ENCODE measurements at regions not wholly inside any gene's neighbourhood (a gene's known extent, or its start where the extent isn't known, plus 50 kb on each side); places are given as distances from the start of the nearest gene placed in this dataset.
A peak's percentile ranks its signal among the peaks of the same experiment; 100 is the strongest.
"Not testable (repeated sequence)": the region's sequence is repeated elsewhere in the genome, so short reads cannot be mapped to it uniquely, and the experiment has no call there.

DNA sequence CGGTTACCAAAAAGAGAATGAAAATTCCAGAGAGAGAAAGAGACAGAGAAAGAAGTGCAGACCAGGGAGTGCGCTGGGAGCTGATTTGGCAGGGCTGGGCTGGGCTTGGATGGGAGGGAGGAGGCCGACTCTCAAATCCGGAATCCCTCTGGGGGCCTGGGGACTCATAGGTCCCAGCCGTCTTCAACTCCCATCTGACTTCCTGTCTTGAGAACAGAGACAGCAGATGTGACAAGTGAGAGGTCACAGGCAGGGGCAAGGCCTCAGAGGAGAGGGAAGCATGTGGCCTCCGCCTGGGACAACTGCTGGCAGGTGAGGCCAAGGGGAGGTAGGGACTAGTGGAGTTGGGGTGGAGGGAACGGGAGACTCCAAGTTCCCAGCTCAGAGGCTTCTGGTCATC, 172.9 kb downstream of the GOSR1 start:
- H3K27ac Mint-ChIP-seq; H3K9me3 Mint-ChIP-seq; DNase-seq; H3K27me3 Mint-ChIP-seq (ENCODE audit: low read depth in 3 of 3); H3K4me3 Mint-ChIP-seq; H3K36me3 Mint-ChIP-seq: not testable (repeated sequence)
- peaks cover 7 to 13% of the 10 kb centered on the region in 2 donors for H3K4me1 Mint-ChIP-seq

DNA sequence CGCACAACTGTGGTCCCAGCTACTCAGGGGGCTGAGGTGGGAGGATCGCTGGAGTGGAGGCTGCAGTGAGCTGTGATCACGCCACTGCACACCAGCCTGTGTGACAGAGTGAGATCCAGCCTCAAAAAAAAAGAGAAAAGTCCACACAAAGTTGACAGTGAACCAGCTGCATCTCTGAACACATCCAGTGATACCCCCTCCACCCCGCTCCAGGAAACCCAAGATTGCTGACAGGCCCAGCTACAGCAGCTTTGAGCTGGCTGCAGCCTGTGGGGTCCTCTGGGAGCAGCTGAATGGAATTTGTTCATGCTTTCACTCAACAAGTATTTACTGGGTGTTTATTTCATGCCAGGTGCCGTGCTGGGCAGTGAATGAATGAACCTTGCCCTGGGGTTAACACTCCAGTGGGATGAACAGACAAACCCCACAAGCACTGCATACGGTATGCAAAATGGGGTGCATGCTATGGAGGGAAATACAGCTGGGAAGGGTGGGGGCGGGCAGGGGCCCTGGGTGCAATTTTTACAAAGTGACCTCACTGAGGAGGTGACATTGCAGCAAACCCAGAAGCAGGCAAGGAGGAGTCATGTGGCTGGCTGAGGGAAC, 170.9 kb downstream of the GOSR1 start:
- not testable (repeated sequence) for H3K4me3 Mint-ChIP-seq; H3K36me3 Mint-ChIP-seq; H3K27ac Mint-ChIP-seq; DNase-seq; H3K27me3 Mint-ChIP-seq (ENCODE audit: low read depth in 3 of 3); H3K9me3 Mint-ChIP-seq
- H3K4me1 Mint-ChIP-seq, result peaks cover 7 to 13% of the 10 kb centered on the region in 2 donors

DNA sequence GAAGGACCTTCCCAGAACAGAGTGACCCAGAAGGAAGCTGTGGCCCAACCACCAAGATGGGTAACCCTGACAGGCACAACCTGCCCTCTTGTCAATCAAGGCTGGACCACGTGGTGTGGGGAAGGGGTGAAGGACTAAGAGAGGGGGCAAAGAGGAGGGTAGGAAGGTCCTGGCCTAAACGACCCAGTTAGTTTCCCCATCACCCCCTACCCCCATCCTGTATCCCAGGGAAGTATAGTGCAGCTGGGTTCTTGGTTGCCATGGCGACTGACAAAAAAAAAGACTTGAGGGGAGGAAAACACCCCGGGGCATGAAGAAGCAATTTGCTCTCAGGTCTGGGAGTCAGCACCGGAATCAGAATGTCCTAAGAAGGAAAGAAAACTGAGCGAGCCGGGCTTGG, 168.7 kb downstream of the GOSR1 start:
- not testable (repeated sequence) for H3K9me3 Mint-ChIP-seq; H3K4me3 Mint-ChIP-seq; H3K27ac Mint-ChIP-seq; H3K27me3 Mint-ChIP-seq (ENCODE audit: low read depth in 3 of 3); H3K36me3 Mint-ChIP-seq; DNase-seq; H3K4me1 Mint-ChIP-seq

DNA sequence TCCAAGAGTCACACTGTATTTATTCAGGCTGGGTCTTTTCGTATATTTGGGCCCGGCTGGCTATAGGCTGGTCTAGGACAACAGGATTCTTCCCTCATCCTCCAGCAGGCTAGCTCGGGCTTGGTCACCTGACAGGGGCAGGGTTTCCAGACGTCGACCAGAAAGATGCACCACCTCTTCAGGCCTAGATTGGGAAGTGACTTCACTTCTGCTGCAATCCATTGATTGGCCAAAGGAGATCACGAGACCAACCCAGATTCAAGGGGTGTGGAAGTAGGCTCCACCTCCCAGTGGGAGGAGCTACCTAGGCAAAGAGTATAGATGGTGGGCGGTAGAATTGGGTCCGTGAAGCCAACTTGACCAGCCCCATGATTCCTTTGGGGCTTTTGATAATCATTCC, 167.5 kb downstream of the GOSR1 start:
- H3K36me3 Mint-ChIP-seq; H3K4me3 Mint-ChIP-seq; H3K4me1 Mint-ChIP-seq; H3K9me3 Mint-ChIP-seq; H3K27ac Mint-ChIP-seq; H3K27me3 Mint-ChIP-seq (ENCODE audit: low read depth in 3 of 3): not testable (repeated sequence)
- peak in 1 of 3 donors; percentile 22 for DNase-seq

DNA sequence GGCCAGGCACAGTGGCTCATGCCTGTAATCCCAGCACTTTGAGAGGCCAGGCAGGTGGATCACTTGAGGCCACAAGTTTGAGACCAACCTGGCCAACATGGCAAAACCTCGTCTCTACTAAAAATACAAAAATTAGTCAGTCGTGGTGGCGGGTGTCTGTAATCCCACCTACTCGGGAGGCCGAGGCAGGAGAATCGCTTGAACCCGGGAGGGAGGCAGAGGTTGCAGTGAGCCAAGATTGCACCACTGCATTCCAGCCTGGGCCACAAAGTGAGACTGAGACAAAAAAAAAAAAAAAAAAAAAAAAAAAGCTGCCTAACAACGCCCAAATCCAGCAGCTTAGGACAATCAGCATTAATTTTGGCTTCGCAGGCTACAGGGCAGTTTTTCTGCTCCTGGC, 167.1 kb downstream of the GOSR1 start:
- not testable (repeated sequence) for DNase-seq; H3K27ac Mint-ChIP-seq; H3K27me3 Mint-ChIP-seq (ENCODE audit: low read depth in 3 of 3); H3K9me3 Mint-ChIP-seq; H3K4me1 Mint-ChIP-seq; H3K4me3 Mint-ChIP-seq; H3K36me3 Mint-ChIP-seq

DNA sequence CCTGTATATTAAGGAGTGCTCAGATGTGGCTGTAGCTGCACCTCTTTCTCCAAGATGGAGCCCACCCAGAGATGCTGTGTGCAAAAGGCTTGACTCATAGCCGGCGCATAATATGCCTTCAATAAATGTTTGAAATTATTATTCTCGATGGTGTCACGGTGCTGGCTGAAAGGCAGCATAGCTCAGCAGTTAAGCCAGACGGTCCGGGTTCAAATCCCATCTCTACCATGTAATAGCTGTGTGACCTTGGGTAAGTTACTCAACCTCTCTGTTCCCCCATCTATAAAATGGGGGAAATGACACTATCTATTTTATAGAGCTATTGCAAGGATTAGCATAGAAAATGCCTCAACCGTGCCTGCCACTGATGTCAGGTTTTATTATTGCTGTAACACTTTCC, 164.2 kb downstream of the GOSR1 start:
- not testable (repeated sequence) for H3K27me3 Mint-ChIP-seq (ENCODE audit: low read depth in 3 of 3); H3K4me1 Mint-ChIP-seq

DNA sequence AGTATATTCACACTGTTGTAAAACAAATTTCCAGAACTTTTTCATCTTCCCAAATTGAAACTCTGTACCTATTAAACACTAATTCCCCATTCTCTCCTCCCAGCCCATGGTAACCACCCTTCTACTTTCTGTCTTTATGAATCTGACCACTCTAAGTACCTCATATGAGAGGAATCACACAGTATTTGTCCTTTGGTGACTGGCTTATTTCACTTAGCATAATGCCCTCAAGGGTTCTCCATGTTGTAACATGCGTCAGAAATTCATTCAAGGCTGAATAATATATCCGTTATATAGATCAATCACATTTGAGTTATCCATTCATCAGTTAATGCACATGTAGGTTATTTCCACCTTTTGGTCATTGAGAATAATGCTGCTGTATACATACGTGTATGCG, 162.2 kb downstream of the GOSR1 start:
- H3K36me3 Mint-ChIP-seq; H3K27ac Mint-ChIP-seq; H3K27me3 Mint-ChIP-seq (ENCODE audit: low read depth in 3 of 3); H3K4me3 Mint-ChIP-seq; DNase-seq; H3K4me1 Mint-ChIP-seq; H3K9me3 Mint-ChIP-seq: not testable (repeated sequence)

More for the DNA sequence above, 164.2 kb downstream of the GOSR1 start:
- not testable (repeated sequence) for DNase-seq, H3K4me3 Mint-ChIP-seq, H3K27ac Mint-ChIP-seq, H3K9me3 Mint-ChIP-seq, H3K36me3 Mint-ChIP-seq

DNA sequence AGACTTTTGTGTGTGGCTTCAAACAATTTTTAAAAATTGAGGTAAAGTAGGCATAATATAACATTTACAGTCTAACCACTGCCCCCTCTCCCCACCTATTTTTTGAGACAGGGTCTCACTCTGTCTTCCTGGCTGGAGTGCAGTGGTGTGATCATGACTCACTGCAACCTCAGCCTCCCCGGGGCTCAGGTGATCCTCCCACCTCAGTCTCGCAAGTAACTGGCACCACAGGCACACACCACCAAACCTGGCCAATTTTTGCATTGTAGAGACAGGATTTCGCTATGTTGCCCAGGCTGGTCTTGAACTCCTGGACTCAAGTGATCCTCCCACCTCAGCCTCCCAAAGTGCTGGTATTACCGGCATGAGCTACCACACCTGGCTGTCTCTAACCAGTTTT, 161.8 kb downstream of the GOSR1 start:
- H3K36me3 Mint-ChIP-seq; H3K4me3 Mint-ChIP-seq; H3K27me3 Mint-ChIP-seq (ENCODE audit: low read depth in 3 of 3); H3K27ac Mint-ChIP-seq; H3K4me1 Mint-ChIP-seq; H3K9me3 Mint-ChIP-seq; DNase-seq: not testable (repeated sequence)

DNA sequence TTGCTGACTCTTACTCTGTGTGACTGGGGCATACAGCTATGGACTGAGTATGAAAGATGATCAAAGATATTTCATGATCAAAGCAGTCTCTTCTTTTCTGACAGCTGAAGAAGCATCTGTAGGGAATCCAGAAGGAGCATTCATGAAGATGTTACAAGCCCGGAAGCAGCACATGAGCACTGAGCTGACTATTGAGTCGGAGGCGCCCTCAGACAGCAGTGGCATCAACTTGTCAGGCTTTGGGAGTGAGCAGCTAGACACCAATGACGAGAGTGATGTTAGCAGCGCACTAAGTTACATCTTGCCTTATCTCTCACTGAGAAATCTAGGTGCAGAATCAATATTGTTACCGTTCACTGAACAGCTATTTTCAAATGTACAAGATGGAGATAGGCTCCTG, 154.4 kb downstream of the GOSR1 start:
- not testable (repeated sequence) for H3K27me3 Mint-ChIP-seq (ENCODE audit: low read depth in 3 of 3); DNase-seq; H3K27ac Mint-ChIP-seq; H3K36me3 Mint-ChIP-seq; H3K4me1 Mint-ChIP-seq; H3K4me3 Mint-ChIP-seq; H3K9me3 Mint-ChIP-seq

DNA sequence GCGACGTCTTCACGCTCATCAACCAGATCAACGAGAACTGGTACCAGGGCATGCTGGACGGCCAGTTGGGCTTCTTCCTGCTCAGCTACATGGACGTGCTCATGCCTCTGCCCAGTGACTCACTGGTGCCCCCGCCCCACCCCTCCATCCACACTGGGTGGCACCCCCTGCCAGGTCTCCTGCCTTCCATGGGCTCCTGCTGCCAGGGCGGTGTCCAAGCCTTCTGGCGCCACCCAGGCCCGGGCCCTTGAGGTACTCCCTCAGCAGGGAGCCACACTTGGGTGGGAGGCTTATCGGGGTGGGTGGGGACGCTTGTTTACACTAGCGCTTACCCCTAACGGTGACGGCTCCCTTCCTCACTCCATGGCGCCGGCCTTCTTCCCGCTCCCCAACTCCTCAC, 148.2 kb downstream of the GOSR1 start:
- H3K36me3 Mint-ChIP-seq; H3K9me3 Mint-ChIP-seq; DNase-seq; H3K27ac Mint-ChIP-seq; H3K4me1 Mint-ChIP-seq; H3K4me3 Mint-ChIP-seq; H3K27me3 Mint-ChIP-seq (ENCODE audit: low read depth in 3 of 3): not testable (repeated sequence)

DNA sequence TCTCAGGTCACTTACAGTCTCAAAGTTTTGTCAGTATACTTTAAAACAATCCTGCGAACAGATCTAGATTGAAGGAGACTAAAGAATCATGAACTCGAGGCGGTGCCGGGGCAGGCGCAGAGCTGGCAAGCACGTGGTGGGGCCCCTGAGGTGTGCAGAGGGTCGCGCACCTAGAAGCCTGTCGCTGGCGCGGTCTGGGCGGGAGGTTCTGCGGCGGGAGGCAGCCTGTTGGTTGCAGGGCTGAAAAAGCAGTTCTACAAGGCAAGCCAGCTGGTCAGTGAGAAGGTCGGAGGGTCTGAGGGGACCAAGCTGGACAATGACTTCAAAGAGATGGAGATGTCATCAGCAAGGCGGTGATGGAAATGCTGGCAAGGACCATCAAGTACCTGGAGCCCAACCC, 147.0 kb downstream of the GOSR1 start:
- H3K36me3 Mint-ChIP-seq; H3K4me3 Mint-ChIP-seq; H3K4me1 Mint-ChIP-seq; H3K9me3 Mint-ChIP-seq; H3K27ac Mint-ChIP-seq; H3K27me3 Mint-ChIP-seq (ENCODE audit: low read depth in 3 of 3); DNase-seq: not testable (repeated sequence)

DNA sequence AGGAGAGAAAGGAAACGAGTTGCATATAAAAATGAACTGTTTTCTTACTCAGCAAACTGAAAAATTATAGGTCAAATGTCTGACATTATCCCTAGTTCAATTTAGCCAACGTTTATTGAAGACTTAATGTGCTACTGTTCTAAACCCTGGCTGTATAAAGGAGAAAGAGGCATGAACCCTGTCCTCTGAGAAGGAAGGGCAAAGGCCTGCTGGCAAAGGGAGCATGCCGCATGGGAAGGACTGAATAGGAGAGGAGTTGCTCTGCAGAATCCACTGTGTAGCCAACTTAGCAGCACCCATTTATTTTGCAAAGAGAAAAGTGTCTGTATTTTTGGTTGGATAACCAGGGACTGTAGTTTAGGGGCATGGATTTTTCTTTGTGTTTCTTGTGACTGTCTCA, 132.5 kb downstream of the GOSR1 start:
- not testable (repeated sequence) for H3K27ac Mint-ChIP-seq; H3K4me3 Mint-ChIP-seq; H3K36me3 Mint-ChIP-seq; H3K27me3 Mint-ChIP-seq (ENCODE audit: low read depth in 3 of 3); DNase-seq; H3K4me1 Mint-ChIP-seq; H3K9me3 Mint-ChIP-seq

DNA sequence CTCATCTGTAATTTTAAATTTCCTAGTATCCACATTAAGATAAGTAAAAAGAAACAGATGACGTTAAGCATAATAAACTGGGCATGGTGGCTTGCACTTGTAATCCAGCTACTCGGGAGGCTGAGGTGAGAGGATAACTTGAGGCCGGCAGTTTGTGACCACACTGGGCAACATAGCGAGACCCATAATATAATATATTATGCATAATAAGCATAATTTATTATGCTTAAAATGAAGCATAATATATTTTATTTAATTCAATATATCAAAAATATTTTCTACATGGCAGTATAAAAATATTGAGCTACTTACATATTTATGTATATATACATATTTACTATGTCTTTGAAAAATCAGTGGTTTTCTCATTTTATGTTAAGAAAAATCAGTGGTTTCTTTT, 128.3 kb downstream of the GOSR1 start:
- Mint-ChIP-seq H3K4me3 (no peak overlapping the region), H3K9me3 (no peaks in the 10 kb centered on the region), H3K36me3 (no peaks in the 10 kb centered on the region), H3K27me3 (ENCODE audit: low read depth in 3 of 3) (peaks cover 0 to 2% (median 0%) of the 10 kb centered on the region in 3 donors), H3K4me1 (peaks cover 20 to 29% of the 10 kb centered on the region in 2 donors), H3K27ac (no peak overlapping the region)
- no peak for DNase-seq

DNA sequence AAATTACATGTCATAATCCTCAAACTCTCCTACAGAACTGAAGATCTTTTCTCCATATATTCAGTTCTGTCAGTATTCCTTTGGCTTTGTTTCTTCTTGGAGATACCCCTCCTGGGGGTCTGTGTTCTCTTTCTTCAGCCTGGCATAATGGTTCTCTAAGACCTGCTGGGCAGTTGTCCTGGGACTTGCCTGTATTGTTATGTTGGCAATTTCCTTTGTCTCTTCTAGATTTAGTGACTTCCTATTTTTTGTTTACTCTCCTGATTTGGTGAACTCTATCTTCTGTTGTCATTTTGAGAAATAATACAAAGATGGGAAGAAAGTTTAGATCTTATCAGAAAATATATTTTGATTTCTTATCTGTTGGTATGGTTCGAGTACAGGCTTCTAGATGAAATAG, 127.8 kb downstream of the GOSR1 start:
- Mint-ChIP-seq H3K27me3 (ENCODE audit: low read depth in 3 of 3) (peaks cover 0 to 2% (median 0%) of the 10 kb centered on the region in 3 donors), H3K4me3 (no peak overlapping the region), H3K9me3 (no peaks in the 10 kb centered on the region), H3K4me1 (peaks cover 20 to 30% of the 10 kb centered on the region in 2 donors), H3K36me3 (no peaks in the 10 kb centered on the region), H3K27ac (no peak overlapping the region)
- no peak for DNase-seq

DNA sequence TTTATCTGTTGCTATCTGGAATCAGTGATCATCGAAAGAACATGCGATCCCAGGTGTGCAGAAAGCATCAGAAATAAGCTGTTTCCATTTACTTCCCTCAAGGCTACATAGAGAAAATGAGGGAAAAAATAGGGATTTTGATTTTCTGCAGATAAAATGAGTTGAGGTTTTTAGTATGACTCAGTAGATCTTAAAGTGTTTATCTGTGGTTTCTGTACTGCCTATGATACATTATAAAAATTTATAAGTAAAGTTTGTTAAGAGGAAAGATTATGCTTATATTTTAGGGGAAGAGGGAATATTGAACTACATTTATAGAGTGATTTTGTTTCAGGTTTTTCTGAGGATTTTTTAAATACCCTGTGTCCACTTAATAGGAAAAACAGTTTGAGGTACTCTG, 125.2 kb downstream of the GOSR1 start:
- H3K9me3 Mint-ChIP-seq; H3K27ac Mint-ChIP-seq; DNase-seq; H3K27me3 Mint-ChIP-seq (ENCODE audit: low read depth in 3 of 3); H3K36me3 Mint-ChIP-seq: not testable (repeated sequence)
- Mint-ChIP-seq H3K4me3 (peak overlapping the region in 4 of 5 donors; percentile 49 to 97 (median 78)), H3K4me1 (peaks cover 28 to 39% of the 10 kb centered on the region in 2 donors)

DNA sequence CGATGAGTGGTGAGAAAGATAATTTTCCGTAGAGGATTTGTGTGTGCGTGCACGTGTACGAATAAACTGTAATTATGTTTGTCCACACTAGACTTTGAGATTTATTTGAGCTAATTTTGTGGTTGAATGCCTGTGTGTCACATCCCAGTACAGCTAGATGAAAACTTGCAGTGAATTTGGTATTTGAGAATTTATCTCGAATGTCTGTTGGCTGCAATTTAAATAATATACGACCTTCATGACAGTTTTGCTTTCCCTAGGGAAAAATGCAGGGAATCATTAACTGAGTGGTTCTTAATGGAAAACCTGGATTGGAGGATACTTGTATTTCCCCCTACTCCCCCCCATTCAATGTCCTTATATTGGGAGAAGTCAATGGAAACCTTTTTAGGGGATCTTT, 124.8 kb downstream of the GOSR1 start:
- not testable (repeated sequence) for DNase-seq; H3K27me3 Mint-ChIP-seq (ENCODE audit: low read depth in 3 of 3); H3K9me3 Mint-ChIP-seq

More for the DNA sequence above, 124.8 kb downstream of the GOSR1 start:
- H3K4me1 Mint-ChIP-seq, result peaks cover 28 to 39% of the 10 kb centered on the region in 2 donors
- H3K4me3 Mint-ChIP-seq, result peak overlapping the region; percentile 73 to 97 (median 81)
- H3K27ac Mint-ChIP-seq, result peak overlapping the region in 2 of 6 donors; percentile 55 to 71
- H3K36me3 Mint-ChIP-seq, result not testable (repeated sequence)

Measured in immature natural killer cell (primary cell).